Hematopoietic multipotent progenitor cell treated with erythropoietin and hydrocortisone succinate and interleukin-3 and kit ligand, for 4 days (in vitro differentiated cells): ENCODE measurements at regions not wholly inside any gene's neighbourhood (a gene's known extent, or its start where the extent isn't known, plus 50 kb on each side); places are given as distances from the start of the nearest gene placed in this dataset.
A peak's percentile ranks its signal among the peaks of the same experiment; 100 is the strongest.
"Not testable (repeated sequence)": the region's sequence is repeated elsewhere in the genome, so short reads cannot be mapped to it uniquely, and the experiment has no call there.

ENCODE experiments used
- DNase-seq: peaks from one replicate; pipeline ENCODE4 v3.0.0-alpha.2; 2015

DNA sequence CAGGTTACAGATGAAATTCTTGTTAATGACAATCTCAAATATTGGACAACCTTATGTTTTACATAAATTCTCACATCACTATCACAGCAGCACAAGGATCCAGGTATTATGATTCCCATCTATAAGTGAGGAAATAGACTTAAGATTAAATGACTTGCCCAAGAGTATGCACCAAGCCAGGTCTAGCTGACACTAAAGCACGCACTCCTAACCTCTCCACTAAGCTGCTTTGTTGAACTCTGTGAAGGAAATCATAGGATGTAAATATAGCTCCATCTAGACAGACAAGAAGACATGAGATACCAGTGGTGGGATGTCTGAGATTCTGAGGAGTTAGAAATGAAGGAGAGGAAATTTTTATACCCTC is 87.9 kb downstream of the PHLDA1 start:
- no peak for DNase-seq

DNA sequence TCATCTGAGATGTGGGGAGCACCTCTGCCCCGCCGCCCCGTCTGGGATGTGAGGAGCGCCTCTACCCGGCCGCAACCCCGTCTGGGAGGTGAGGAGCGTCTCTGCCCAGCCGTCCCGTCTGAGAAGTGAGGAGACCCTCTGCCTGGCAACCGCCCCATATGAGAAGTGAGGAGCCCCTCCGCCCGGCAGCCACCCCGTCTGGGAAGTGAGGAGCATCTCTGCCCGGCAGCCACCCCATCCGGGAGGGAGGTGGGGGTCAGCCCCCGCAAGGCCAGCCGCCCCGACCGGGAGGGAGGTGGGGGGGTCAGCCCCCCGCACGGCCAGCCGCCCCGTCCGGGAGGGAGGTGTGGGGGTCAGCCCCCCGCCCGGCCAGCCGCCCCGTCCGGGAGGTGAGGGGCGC is 89.9 kb downstream of the PHLDA1 start:
- not testable (repeated sequence) for DNase-seq

DNA sequence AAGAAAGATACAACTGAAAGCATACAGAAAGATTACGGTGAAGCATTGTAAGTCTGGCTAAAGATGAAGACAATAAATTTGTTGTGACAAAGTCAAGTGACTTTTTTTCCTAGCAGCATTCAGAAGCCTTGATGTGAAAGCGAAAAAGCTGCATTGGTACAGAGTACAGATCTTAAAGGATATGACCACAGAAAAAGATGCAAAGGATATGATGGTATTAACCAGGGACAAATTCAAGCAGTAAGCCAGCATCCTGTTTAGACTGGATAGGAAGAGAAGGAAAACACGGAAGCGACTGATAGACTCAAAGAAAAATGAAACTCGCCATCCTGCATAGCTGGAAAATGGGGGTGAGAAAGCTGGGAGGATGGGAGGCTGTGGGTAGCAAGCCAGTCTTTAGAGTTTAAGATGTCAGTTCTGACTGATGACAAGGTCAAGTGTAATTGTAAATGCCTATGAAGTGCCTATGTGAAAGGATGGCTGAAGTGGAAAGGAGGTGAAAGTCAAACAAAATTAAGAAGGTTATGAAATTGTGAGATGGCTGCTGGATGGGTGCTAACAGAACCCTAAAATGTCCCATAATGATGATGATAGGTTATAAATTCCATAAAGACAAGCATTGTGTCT is 92.4 kb downstream of the PHLDA1 start:
- peak; percentile 15 for DNase-seq

DNA sequence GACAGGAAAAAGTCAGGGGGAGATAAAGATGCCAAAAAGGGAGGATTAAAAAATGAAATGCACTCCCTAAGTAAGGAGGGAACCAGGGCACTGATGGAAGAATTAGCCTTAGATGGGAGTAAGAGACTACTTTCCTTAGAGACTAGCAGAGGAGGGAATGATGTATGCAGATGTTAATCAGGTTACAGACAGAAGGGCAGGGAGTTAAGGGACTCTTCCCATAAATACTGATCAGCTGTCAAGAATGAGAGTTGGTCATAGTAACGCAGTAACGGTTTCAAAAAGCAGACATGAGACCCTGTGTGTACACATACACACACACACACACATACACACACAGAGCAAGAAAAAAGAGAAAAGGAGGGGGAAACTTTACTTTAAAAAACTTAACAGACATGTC is 93.4 kb downstream of the PHLDA1 start:
- no peak for DNase-seq

DNA sequence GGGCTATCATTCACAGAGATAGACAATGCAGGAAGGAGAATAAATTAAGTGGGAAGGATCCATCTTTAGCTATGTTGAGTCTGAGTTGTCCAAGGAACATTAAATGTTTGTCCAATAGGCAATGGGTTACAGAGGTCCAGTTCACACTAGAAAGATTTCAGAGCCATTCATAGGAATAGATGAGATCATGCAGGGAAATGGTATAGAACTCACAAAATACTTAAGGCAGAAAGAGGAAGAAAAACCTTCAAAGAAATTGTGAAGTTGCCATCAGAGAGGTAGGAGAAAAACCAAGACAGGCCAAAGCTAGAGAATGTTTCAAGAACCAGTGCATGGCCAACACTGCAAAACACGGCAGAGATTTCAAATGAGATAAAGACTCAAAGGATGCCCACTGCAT is 94.1 kb downstream of the PHLDA1 start:
- no peak for DNase-seq

DNA sequence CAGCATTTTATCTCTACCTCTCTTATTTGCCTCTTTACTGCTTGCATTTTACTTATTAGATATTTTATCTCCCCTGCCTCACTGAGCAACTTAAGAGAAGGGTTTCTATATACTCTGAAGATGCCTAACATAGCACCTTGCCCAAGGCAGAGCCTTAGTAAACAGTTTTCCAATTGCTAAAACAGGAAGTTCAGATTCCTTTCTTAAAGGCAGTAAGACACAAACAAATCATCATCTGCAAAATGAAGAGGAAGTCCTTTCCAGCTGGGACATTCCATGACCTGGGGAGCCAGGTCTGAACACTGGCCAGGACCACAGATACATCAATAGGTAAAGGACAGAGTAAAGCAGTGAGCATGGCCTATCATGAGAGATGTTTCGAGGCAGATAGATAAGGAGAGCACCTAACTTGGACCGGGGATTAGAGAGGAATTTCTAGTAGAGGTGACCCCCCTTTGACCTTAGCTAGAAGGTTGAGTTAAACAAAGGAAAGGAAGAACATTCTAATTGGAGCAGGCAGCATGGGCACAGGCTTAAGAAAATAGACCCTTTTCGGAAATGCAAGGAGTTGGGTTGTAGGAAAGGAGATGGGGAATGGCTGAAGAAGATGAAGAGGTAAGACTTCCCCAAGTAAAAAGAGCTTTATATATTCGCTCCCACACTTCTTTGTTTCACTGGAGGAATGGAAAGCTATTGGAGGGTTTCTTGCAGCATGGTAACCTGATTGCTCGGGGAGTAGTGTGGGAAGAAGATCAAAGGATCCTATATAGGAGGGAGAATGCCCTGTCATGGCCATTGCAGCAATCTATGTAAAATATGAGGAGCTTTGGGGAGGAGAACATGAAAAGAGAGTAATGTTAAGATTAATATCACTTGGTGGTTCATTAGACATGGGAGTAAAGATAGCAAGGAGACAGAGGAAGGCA is 94.8 kb downstream of the PHLDA1 start:
- DNase-seq: no peak

DNA sequence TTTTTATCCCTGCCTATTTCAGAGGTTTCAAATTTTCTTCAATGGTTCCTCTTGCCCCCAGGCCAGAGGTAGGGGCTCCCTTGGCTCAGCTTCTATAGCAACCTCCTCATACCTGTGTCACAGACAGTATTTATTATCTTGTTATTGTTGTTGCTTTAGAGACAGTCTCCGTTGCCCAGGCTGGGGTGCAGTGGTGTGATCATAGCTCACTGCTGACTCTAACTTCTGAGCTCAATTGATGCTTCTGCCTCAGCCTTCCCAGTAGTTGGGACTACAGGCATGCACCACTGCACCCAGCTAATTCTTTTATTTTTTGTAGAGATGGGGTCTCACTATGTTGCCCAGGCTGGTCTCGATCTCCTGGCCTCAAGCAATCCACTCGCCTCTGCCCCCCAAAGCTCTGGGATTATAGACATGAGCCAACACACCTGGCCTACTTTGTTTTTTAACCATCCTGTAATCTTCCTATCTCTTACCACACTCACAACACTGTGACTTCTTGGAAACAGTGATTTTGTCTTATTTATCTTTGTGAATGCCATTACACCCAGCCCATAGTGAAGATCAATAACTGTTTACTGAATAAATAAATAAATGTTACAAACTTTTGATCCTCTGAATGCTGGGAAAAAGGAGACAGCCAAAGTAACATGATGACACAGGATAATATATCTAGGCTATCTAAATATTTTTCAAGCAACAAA is 95.9 kb downstream of the PHLDA1 start:
- no peak for DNase-seq

DNA sequence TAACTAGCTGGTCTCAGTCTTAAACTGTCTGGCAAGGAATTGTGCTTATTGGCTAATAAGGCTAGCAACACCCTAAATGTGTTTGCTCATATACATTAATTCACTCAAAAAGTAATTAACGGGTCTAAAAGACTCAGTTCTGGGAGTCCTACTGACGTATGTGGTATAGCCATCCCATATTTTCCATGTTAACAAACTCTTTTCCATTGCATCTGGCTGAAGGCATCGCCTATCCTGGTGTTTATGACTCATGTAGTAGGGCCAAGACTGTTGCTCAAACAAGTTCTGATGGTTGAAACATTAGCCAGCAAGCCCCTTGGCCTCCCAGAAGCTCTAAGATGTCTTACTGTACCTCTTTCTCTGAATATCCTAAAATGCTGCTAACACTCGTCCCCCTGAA is 98.5 kb downstream of the PHLDA1 start:
- DNase-seq: no peak

DNA sequence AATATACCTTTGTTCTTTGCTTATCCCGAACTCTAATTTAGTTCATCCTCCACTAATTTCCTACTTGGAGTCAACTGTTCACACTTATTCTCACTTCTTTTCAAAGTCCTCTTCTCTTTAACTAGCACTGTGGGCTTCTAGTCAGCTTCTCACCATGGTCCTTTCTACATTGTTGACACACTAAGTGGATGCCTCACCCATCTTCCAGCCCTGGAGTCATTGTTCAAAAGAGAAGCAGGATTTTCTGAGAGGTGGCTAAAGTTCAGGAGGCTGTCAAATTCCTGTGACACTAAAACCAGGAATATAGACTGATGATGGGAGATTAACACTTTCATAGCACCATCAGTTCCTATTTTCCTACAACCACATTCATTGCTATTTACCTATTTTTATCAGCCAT is 99.3 kb downstream of the PHLDA1 start:
- no peak for DNase-seq

DNA sequence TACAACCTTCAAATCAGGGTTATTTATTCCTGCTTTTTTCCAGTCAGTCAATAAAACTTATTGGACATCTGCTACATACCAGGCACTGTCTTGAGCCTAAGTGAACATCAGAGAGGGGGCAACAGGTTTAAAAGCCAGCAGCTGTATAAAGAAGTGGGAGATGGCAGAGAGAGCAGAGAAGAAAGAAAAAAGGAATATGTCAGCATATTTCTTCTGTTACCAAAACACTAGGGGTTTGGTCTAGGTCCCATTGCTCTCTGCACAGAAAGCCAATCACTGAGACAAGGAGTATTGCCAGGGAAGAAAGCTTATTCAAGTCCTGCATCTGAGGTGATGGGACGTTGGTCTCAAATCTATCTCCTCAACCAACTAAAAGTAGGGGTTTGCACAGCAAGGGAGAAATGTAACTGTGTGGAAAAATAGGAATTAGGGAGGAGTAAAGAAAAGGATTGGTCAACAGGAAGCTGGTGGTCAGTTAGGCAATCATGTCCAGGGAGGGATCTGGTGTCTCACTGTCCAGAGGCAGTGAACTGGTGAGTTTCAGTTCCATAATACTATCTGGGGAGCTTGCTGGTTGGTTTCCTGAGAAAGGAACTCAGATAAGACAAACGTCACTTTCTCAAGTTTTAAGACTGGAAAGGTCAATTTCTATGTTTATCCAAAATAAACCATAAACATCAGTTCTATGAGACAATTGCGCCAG is 107.5 kb downstream of the PHLDA1 start:
- DNase-seq: no peak

DNA sequence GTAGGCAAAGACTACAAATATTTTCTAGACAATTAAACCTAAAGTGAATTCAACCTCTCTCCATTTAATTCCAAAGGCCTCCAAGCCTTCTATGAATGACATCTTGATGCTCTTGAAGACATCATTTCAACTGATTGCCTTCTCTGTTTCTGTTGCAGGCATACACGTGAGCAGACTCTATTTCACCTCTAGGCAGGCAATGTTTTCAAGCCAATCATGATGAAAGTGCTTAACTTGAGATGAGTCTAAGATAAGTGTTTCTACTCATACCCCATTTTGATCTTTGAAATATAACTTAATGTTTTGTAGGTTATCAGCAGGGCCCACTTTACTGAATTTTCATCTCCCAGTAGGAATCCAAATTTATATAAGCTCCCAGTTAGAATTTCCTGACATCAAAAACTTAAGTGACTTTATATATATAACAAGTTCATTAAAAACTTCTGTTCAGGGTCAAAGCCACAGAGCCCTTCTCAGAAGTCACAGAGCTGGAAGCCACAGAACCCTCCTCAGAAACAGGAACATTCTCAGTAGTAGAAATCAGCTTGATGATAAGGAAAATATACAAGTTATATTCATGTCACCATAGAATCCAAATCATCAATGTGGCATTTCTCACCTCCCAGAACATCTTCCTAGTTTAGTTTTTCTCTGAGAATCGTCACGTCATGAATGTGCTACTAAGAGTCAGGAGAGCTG is 108.5 kb downstream of the PHLDA1 start:
- peak; percentile 46 for DNase-seq

DNA sequence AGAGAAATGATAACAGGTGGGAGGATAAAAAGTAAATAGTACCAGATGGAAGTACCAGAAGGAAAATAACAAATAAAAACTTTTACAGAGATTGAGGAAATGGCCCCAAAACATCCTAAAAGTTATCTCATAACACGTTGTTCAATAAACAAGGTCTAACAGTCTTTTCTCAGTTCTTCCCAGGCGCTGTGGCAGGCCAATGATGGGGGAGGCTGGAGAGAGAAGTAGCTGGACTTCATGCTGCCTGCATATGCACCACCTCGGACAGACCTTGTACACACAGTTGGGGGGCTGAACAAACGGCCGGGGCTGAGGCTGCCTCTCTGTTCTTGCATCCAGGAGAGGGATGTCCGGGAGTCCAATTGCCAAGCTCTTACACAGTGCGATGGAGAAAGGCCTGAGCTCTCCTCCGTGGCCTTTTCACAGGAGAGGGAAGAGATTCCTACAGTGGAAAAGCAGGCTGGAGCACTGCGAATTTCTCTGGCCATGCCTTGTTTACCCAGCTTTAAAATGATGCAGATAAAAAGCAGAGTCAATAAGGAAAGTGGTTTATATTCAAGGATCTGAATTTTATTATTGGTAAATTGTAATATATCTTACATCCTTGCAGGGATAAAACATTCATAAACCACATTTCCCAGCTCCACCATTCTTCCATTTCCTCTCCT is 109.8 kb downstream of the PHLDA1 start:
- no peak for DNase-seq

DNA sequence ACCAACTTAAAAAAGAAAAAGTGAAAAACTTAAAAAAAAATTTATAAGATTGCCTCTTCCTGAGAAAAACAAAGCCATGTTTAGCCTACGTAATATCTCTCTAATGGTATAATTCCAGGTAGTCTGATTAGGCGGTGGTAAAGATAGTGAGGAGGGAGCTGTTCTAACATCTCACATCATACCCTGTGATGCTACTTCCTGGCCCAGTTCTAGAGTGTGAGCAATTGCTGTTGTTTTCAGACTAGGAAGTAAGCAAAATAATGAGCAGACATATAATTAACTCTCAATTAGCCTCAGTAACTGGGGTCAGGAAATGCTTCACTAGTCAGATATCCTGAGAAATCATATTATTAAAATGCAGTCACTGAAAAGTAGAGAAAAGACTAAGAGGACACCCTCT is 113.9 kb downstream of the PHLDA1 start:
- no peak for DNase-seq

DNA sequence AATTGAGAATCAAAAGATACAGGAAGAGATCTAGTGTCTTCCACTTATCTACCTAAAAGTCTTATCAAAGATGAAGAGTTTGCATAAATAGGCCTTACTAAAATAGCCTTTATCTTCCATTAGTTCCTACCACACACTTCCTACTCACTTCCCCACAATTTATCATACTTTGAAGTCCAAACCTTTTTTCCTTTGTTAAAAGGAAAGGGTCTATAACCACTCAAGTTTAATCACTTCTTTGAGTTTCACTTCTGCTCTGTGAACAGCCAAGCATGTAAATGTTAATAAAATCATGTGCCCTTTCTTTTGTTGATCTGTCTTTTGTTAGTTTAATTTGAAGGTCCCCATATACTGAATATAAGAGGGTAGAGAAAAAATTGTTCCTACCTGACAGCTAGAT is 114.5 kb downstream of the PHLDA1 start:
- no peak for DNase-seq

DNA sequence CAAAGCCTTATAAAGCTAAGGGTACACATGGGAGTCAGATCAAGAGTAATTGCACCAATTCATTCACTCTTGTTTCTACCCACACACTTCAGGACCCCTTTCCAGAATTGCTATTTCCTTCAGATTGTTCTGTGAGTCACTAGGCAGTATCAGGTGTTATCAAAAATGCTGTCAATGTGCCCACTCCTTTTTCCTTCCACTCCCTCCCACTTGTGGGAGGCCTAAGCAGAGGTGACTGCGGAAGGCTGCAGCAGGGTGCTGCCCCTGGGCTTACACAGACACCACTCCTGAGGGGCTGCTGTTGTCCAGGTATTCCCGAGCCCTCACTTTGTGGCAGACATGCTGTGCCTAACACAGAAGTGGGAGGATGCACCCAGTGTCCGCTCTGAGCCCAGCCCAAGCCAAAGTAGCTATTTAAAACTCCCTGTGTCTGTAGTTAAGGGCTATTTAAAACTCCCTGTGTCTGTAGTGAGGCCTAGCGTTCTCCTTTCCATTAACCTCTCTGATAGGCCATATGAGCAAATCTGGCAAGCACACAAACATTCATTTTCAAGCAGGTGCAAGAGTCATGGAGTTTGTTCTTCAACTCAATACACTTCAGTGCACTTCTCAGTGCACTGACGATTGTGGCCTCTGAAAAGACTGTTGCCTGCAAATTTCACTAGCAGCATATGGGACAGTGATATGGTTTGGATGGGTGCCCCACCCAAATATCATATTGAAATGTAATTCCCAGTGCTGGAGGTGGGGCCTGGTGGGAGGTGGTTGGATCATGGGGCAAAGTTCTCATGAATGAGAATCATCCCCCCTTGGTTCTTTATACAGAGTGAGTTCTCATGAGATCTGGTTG is 117.8 kb downstream of the PHLDA1 start:
- DNase-seq: no peak

DNA sequence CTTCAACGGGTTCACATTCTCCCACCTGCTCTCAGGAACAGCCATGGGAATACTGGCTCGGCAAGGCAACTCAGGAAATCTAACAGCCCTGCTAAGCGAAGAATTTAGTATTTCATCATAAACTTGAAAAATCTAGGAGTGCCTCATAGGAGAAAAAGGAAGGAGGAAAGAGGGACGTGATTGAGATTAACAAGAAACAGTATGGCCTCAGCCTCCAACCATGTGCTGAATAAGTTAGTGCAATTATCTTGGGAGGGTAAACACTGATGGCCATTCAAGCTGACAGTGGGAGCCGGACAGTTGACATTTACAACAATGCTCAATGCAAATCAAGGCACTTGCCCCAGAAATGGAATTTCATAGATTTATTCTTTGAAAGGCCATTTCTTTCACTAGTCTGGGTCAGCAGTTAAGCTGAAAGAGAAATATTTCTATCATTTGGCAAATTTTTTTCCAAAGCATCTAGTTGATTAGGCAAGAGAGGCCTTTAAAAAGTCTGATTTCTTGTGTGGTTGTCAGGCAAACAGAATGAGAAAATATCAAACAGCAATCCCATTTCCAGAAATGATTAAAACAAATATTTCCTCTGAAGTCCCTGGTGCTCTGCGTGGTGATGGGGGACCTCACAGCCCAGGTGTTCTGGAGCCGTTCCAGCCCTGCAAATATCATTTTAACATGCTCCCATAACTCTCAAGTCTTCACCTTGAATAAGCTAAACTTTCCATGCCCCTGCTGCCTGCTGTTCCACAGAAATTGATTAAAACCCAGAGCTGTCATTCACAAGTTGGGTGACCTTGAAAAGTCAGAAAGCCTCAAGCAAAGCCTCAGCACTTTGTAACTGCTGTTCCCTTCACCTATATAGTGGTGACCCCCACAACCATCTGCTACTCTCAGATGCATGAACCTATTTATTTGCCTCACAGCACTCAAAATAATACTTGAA is 121.6 kb downstream of the PHLDA1 start:
- no peak for DNase-seq

DNA sequence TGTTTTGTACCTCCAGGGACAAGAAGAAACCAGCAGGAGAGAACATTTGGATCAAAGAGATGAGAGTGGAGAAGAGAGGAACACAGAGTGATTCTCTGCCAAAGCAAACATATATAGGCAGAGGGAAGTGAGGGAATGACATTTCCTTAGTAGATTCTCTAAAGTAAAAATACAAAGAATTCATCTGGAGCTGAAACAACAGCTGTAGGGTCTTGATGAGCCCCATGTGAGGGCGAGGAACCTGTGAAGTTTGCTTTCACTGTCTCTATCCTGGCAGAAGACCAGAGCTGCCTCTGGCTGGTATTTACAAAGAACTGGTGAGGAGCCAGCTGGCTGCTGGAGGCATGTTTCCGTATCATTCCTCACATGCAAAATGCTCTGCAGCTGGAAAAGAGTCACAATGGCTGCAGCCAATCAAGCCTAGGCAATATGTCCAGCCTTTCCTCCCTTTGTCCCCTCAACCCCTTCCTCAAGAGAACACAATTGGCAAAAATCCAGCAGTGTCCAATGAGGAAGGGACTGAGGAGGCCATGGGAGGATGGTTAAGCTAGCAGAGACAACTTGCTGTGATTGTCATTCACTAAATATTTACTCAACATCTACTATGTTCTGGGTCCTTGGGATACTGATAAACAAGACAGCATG is 122.5 kb downstream of the PHLDA1 start:
- no peak for DNase-seq

DNA sequence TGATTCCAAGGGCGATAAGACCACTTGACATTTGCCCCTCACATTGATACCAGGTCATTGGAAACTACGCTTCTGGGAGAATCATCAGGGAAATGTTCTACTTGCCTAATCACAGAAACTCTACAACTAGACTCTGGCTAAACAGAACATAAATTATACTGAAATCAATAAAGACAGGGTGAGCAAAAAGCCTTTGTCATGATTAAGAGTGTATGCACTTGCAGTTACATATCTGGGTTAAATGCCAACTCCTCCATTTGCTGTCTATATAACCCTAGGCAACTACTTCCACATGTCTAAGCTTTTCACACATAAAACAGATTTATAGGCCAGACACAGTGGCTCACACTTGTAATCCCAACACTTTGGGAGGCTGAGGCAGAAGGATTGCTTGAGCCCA is 125.7 kb downstream of the PHLDA1 start:
- no peak for DNase-seq

DNA sequence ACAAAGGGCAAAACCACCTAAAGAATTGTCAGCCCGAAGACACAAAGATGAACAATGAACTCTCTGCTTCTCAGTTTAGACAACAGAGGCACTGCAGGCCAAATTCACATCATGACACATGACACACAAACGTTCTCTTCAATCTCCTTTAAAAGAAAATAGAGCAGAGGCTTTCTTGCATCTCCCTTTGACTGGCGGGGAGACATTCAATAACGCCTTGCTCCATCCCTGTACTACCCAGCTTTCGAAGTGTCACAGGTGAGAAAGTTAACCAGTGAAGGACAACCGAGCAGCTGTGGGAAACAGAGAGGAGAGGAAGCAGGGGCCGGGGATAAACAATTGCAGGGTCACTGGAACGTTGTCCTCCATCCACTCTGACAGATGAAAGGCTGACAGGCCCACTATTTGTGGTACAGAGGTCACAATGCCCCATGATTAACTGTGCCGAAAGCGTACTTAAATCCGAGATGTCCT is 130.8 kb downstream of the PHLDA1 start:
- DNase-seq: no peak
